Loucy (cell line): ENCODE measurements at regions not wholly inside any gene's neighbourhood (a gene's known extent, or its start where the extent isn't known, plus 50 kb on each side); places are given as distances from the start of the nearest gene placed in this dataset.

Experiments
- H2AFZ ChIP-seq: fragments of 200-600 bp; sonication (generic); 2 replicates; pipeline ENCODE4 v1.6.0; 2016; ENCODE audit warnings: antibody characterized with exemption, mild to moderate bottlenecking, low read length, moderate library complexity
- H3F3A ChIP-seq: fragments of 200-600 bp; 2 replicates; pipeline ENCODE4 v1.6.0; 2016; ENCODE audit warnings: antibody characterized with exemption, low read depth, mild to moderate bottlenecking
- H3K27me3 ChIP-seq: fragments of 200-600 bp; sonication (generic); 2 replicates; pipeline ENCODE4 v1.6.1; 2014; ENCODE audit warnings: low read length, mild to moderate bottlenecking; ENCODE audit not compliant: insufficient read depth, poor library complexity, severe bottlenecking
- H3K36me3 ChIP-seq: fragments of 200-600 bp; sonication (generic); 2 replicates; pipeline ENCODE4 v1.6.1; 2016; ENCODE audit warnings: low read length; ENCODE audit not compliant: insufficient read depth
- H3K4me1 ChIP-seq: fragments of 200-600 bp; sonication (generic); 2 replicates; pipeline ENCODE4 v1.5.1; 2014; ENCODE audit warnings: low read length, mild to moderate bottlenecking; ENCODE audit not compliant: insufficient read depth, poor library complexity, severe bottlenecking
- H3K4me2 ChIP-seq: fragments of 200-600 bp; sonication (generic); 2 replicates; pipeline ENCODE4 v1.6.0; 2014; ENCODE audit warnings: antibody characterized with exemption, low read length, low read depth, mild to moderate bottlenecking; ENCODE audit not compliant: poor library complexity, severe bottlenecking
- H3K4me3 ChIP-seq: fragments of 200-600 bp; sonication (generic); 2 replicates; pipeline ENCODE4 v1.5.1; 2014; ENCODE audit warnings: low read length, mild to moderate bottlenecking, mixed read lengths; ENCODE audit not compliant: poor library complexity, severe bottlenecking
- H3K79me2 ChIP-seq: fragments of 200-600 bp; sonication (generic); 2 replicates; pipeline ENCODE4 v1.6.1; 2014; ENCODE audit warnings: low read length; ENCODE audit not compliant: insufficient read depth
- H3K9ac ChIP-seq: fragments of 200-600 bp; sonication (generic); 2 replicates; pipeline ENCODE4 v1.6.0; 2014; ENCODE audit warnings: mild to moderate bottlenecking, low read depth, low read length, moderate library complexity; ENCODE audit not compliant: poor library complexity, severe bottlenecking
- H3K9me2 ChIP-seq: fragments of 200-600 bp; sonication (generic); replicated peaks from 2 replicates; pipeline ENCODE4 v1.6.1; 2016; ENCODE audit warnings: low read depth, low read length, mixed read lengths
- H3K9me3 ChIP-seq: fragments of 200-600 bp; sonication (generic); 2 replicates; pipeline ENCODE4 v1.6.1; 2014; ENCODE audit warnings: mild to moderate bottlenecking, antibody characterized with exemption, low read length, low read depth; ENCODE audit not compliant: insufficient read depth
- H4K20me1 ChIP-seq: fragments of 200-600 bp; sonication (generic); 2 replicates; pipeline ENCODE4 v1.6.0; 2014; ENCODE audit warnings: antibody characterized with exemption, low read length, mild to moderate bottlenecking; ENCODE audit not compliant: insufficient read depth, poor library complexity, severe bottlenecking
- EZH2phosphoT487 ChIP-seq: fragments of 200-600 bp; IDR thresholded peaks from 2 replicates; pipeline ENCODE4 v1.6.1; 2018; ENCODE audit warnings: antibody characterized with exemption, mild to moderate bottlenecking, moderate library complexity, borderline replicate concordance
- TF ChIP-seq, protein P1 (sequence below): fragments of 200-600 bp; sonication (generic); conservative IDR thresholded peaks from 2 replicates; pipeline ENCODE4 v1.5.1; 2014; ENCODE audit warnings: mild to moderate bottlenecking, antibody characterized with exemption, low read length

GRCh38 chr1:168972887-168973286 is 133.6 kb upstream of the ATP1B1 start:
- TF ChIP-seq, protein P1, sequence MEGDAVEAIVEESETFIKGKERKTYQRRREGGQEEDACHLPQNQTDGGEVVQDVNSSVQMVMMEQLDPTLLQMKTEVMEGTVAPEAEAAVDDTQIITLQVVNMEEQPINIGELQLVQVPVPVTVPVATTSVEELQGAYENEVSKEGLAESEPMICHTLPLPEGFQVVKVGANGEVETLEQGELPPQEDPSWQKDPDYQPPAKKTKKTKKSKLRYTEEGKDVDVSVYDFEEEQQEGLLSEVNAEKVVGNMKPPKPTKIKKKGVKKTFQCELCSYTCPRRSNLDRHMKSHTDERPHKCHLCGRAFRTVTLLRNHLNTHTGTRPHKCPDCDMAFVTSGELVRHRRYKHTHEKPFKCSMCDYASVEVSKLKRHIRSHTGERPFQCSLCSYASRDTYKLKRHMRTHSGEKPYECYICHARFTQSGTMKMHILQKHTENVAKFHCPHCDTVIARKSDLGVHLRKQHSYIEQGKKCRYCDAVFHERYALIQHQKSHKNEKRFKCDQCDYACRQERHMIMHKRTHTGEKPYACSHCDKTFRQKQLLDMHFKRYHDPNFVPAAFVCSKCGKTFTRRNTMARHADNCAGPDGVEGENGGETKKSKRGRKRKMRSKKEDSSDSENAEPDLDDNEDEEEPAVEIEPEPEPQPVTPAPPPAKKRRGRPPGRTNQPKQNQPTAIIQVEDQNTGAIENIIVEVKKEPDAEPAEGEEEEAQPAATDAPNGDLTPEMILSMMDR, result no peak
- TF ChIP-seq EZH2phosphoT487, result no peak
- no peaks in the 10 kb centered on the region for H3K36me3 ChIP-seq
- no peak overlapping the region for H3K9ac ChIP-seq
- H3K9me3 ChIP-seq, result no peaks in the 10 kb centered on the region
- no peak overlapping the region for H3K4me3 ChIP-seq
- H3K4me2 ChIP-seq, result no peak overlapping the region
- H3K79me2 ChIP-seq, result no peaks in the 10 kb centered on the region
- no peaks in the 10 kb centered on the region for H3F3A ChIP-seq
- no peaks in the 10 kb centered on the region for H4K20me1 ChIP-seq
- H2AFZ ChIP-seq, result no peak overlapping the region
- H3K27me3 ChIP-seq, result no peaks in the 10 kb centered on the region
- no peaks in the 10 kb centered on the region for H3K9me2 ChIP-seq
- H3K4me1 ChIP-seq, result no peaks in the 10 kb centered on the region

GRCh38 chr1:168974117-168974516 is 132.4 kb upstream of the ATP1B1 start:
- Histone ChIP-seq H3K9me3 (no peaks in the 10 kb centered on the region), H2AFZ (no peak overlapping the region), H3K4me1 (no peaks in the 10 kb centered on the region), H3K36me3 (no peaks in the 10 kb centered on the region), H3K4me2 (no peak overlapping the region), H3K9me2 (no peaks in the 10 kb centered on the region), H3K27me3 (no peaks in the 10 kb centered on the region), H3K4me3 (no peak overlapping the region), H3K9ac (no peak overlapping the region), H3K79me2 (no peaks in the 10 kb centered on the region), H3F3A (no peaks in the 10 kb centered on the region), H4K20me1 (no peaks in the 10 kb centered on the region)
- no peak for TF ChIP-seq EZH2phosphoT487
- TF ChIP-seq, protein P1, result no peak

DNA sequence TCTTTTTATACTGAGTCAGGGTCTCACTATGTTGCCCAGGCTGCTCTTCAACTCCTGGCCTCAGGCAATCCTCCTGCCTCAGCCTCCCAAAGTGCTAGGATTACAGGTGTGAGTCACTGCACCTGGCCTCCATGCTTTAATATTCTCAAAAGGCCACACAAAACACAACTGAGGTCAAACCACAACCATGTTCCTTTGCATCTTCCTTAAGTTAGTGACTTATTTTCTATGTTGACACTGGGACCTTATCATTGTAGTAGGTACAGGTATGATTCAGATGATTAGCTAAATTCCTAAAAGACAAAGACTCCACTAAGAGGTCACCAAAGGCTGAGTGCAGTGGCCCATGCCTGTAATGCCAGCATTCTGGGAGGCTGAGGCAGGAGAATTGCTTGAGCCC is 131.9 kb upstream of the ATP1B1 start:
- Histone ChIP-seq H3K9ac (no peak overlapping the region), H3K79me2 (no peaks in the 10 kb centered on the region), H3K9me3 (no peaks in the 10 kb centered on the region), H2AFZ (no peak overlapping the region), H3K27me3 (no peaks in the 10 kb centered on the region), H4K20me1 (no peaks in the 10 kb centered on the region), H3K4me2 (no peak overlapping the region), H3K4me1 (no peaks in the 10 kb centered on the region), H3K4me3 (no peak overlapping the region), H3K36me3 (no peaks in the 10 kb centered on the region), H3K9me2 (no peaks in the 10 kb centered on the region), H3F3A (no peaks in the 10 kb centered on the region)
- TF ChIP-seq, protein P1, result no peak
- TF ChIP-seq EZH2phosphoT487, result no peak
